ENCODE measurements at regions not wholly inside any gene's neighbourhood (a gene's known extent, or its start where the extent isn't known, plus 50 kb on each side); places are given as distances from the start of the nearest gene placed in this dataset.

GRCh38 chr17:77475016-77475976 is 334.5 kb downstream of the SEC14L1 start:
- no peaks in the 10 kb centered on the region for H3K27me3 ChIP-seq (ENCODE audit: control insufficient read depth, insufficient read depth, low read length)
- WGBS (ENCODE audit: insufficient coverage, insufficient read length) = no CpG with 5 or more reads among the region's 27 CpGs
- no peaks in the 10 kb centered on the region for H3K9me3 ChIP-seq (ENCODE audit: control insufficient read depth, insufficient read depth, low read length)
- no peak overlapping the region for H3K27ac ChIP-seq (ENCODE audit: low read length)
- peaks cover 28% of the 10 kb centered on the region for H3K4me1 ChIP-seq (ENCODE audit: control insufficient read depth, insufficient read depth, low read length)
- DNase-seq (ENCODE audit: low read depth, low spot score) = no peak
- H3K4me3 ChIP-seq (ENCODE audit: low read length) = no peak overlapping the region
- H3K36me3 ChIP-seq (ENCODE audit: control insufficient read depth, insufficient read depth, low read length) = no peaks in the 10 kb centered on the region; the same call in 1 of the 2 replicates

GRCh38 chr17:77476006-77476405 is 335.2 kb downstream of the SEC14L1 start:
- H3K36me3 ChIP-seq (ENCODE audit: control insufficient read depth, insufficient read depth, low read length) = no peaks in the 10 kb centered on the region; the same call in 1 of the 2 replicates
- WGBS (ENCODE audit: insufficient coverage, insufficient read length) = no CpG with 5 or more reads among the region's 7 CpGs
- no peak overlapping the region for H3K4me3 ChIP-seq (ENCODE audit: low read length)
- no peak for DNase-seq (ENCODE audit: low read depth, low spot score)
- H3K4me1 ChIP-seq (ENCODE audit: control insufficient read depth, insufficient read depth, low read length) = peaks cover 28% of the 10 kb centered on the region
- no peaks in the 10 kb centered on the region for H3K9me3 ChIP-seq (ENCODE audit: control insufficient read depth, insufficient read depth, low read length)
- no peaks in the 10 kb centered on the region for H3K27me3 ChIP-seq (ENCODE audit: control insufficient read depth, insufficient read depth, low read length)
- H3K27ac ChIP-seq (ENCODE audit: low read length) = no peak overlapping the region

- Histone ChIP-seq H3K27ac (ENCODE audit: low read length) (no peak overlapping the region), H3K27me3 (ENCODE audit: control insufficient read depth, insufficient read depth, low read length) (no peaks in the 10 kb centered on the region), H3K36me3 (ENCODE audit: control insufficient read depth, insufficient read depth, low read length) (no peaks in the 10 kb centered on the region; the same call in 1 of the 2 replicates), H3K4me3 (ENCODE audit: low read length) (no peak overlapping the region), H3K4me1 (ENCODE audit: control insufficient read depth, insufficient read depth, low read length) (peaks cover 28% of the 10 kb centered on the region), H3K9me3 (ENCODE audit: control insufficient read depth, insufficient read depth, low read length) (no peaks in the 10 kb centered on the region)
- WGBS (ENCODE audit: insufficient coverage, insufficient read length) = no CpG with 5 or more reads among the region's 8 CpGs
- DNase-seq (ENCODE audit: low read depth, low spot score) = no peak
These were observed 335.7 kb downstream of the SEC14L1 start for GRCh38 chr17:77476498-77476897.

- Histone ChIP-seq H3K9me3 (ENCODE audit: control insufficient read depth, insufficient read depth, low read length) (no peaks in the 10 kb centered on the region), H3K27me3 (ENCODE audit: control insufficient read depth, insufficient read depth, low read length) (no peaks in the 10 kb centered on the region), H3K36me3 (ENCODE audit: control insufficient read depth, insufficient read depth, low read length) (peaks cover 3% of the 10 kb centered on the region), H3K27ac (ENCODE audit: low read length) (no peak overlapping the region), H3K4me1 (ENCODE audit: control insufficient read depth, insufficient read depth, low read length) (peaks cover 26% of the 10 kb centered on the region), H3K4me3 (ENCODE audit: low read length) (no peak overlapping the region)
- no CpG with 5 or more reads among the region's 22 CpGs for WGBS (ENCODE audit: insufficient coverage, insufficient read length)
- no peak for DNase-seq (ENCODE audit: low read depth, low spot score)
These were observed 336.4 kb downstream of the SEC14L1 start for GRCh38 chr17:77476931-77477805.

- H3K27me3 ChIP-seq (ENCODE audit: control insufficient read depth, insufficient read depth, low read length) = no peaks in the 10 kb centered on the region
- no peaks in the 10 kb centered on the region for H3K9me3 ChIP-seq (ENCODE audit: control insufficient read depth, insufficient read depth, low read length)
- H3K4me3 ChIP-seq (ENCODE audit: low read length) = no peak overlapping the region
- H3K4me1 ChIP-seq (ENCODE audit: control insufficient read depth, insufficient read depth, low read length) = peaks cover 26% of the 10 kb centered on the region
- peaks cover 14% of the 10 kb centered on the region for H3K36me3 ChIP-seq (ENCODE audit: control insufficient read depth, insufficient read depth, low read length)
- H3K27ac ChIP-seq (ENCODE audit: low read length) = no peak overlapping the region
- no CpG with 5 or more reads among the region's 16 CpGs for WGBS (ENCODE audit: insufficient coverage, insufficient read length)
- DNase-seq (ENCODE audit: low read depth, low spot score) = no peak
These were observed 337.5 kb downstream of the SEC14L1 start for GRCh38 chr17:77478281-77478680.

- Histone ChIP-seq H3K27ac (ENCODE audit: low read length) (no peak overlapping the region), H3K27me3 (ENCODE audit: control insufficient read depth, insufficient read depth, low read length) (no peaks in the 10 kb centered on the region), H3K4me3 (ENCODE audit: low read length) (no peak overlapping the region), H3K9me3 (ENCODE audit: control insufficient read depth, insufficient read depth, low read length) (no peaks in the 10 kb centered on the region), H3K36me3 (ENCODE audit: control insufficient read depth, insufficient read depth, low read length) (peaks cover 14% of the 10 kb centered on the region), H3K4me1 (ENCODE audit: control insufficient read depth, insufficient read depth, low read length) (peaks cover 26% of the 10 kb centered on the region)
- no peak for DNase-seq (ENCODE audit: low read depth, low spot score)
- no CpG with 5 or more reads among the region's 11 CpGs for WGBS (ENCODE audit: insufficient coverage, insufficient read length)
These were observed 338.1 kb downstream of the SEC14L1 start for GRCh38 chr17:77478899-77479298.

- WGBS (ENCODE audit: insufficient coverage, insufficient read length) = no CpG with 5 or more reads among the region's 26 CpGs
- Histone ChIP-seq H3K27me3 (ENCODE audit: control insufficient read depth, insufficient read depth, low read length) (no peaks in the 10 kb centered on the region), H3K4me3 (ENCODE audit: low read length) (no peak overlapping the region), H3K9me3 (ENCODE audit: control insufficient read depth, insufficient read depth, low read length) (no peaks in the 10 kb centered on the region), H3K36me3 (ENCODE audit: control insufficient read depth, insufficient read depth, low read length) (peaks cover 14% of the 10 kb centered on the region), H3K27ac (ENCODE audit: low read length) (no peak overlapping the region), H3K4me1 (ENCODE audit: control insufficient read depth, insufficient read depth, low read length) (peaks cover 24% of the 10 kb centered on the region)
- DNase-seq (ENCODE audit: low read depth, low spot score) = no peak
These were observed 338.8 kb downstream of the SEC14L1 start for GRCh38 chr17:77479372-77480198.

GRCh38 chr17:77480199-77480508 is 339.4 kb downstream of the SEC14L1 start:
- H3K27me3 ChIP-seq (ENCODE audit: control insufficient read depth, insufficient read depth, low read length) = no peaks in the 10 kb centered on the region
- no CpG with 5 or more reads among the region's 7 CpGs for WGBS (ENCODE audit: insufficient coverage, insufficient read length)
- H3K4me3 ChIP-seq (ENCODE audit: low read length) = no peak overlapping the region
- no peak overlapping the region for H3K27ac ChIP-seq (ENCODE audit: low read length)
- DNase-seq (ENCODE audit: low read depth, low spot score) = no peak
- H3K4me1 ChIP-seq (ENCODE audit: control insufficient read depth, insufficient read depth, low read length) = peaks cover 23% of the 10 kb centered on the region
- H3K9me3 ChIP-seq (ENCODE audit: control insufficient read depth, insufficient read depth, low read length) = no peaks in the 10 kb centered on the region
- H3K36me3 ChIP-seq (ENCODE audit: control insufficient read depth, insufficient read depth, low read length) = peaks cover 14% of the 10 kb centered on the region

GRCh38 chr17:77480509-77481215 is 339.9 kb downstream of the SEC14L1 start:
- no CpG with 5 or more reads among the region's 25 CpGs for WGBS (ENCODE audit: insufficient coverage, insufficient read length)
- H3K27ac ChIP-seq (ENCODE audit: low read length) = no peak overlapping the region
- H3K27me3 ChIP-seq (ENCODE audit: control insufficient read depth, insufficient read depth, low read length) = no peaks in the 10 kb centered on the region
- DNase-seq (ENCODE audit: low read depth, low spot score) = no peak
- no peak overlapping the region for H3K4me3 ChIP-seq (ENCODE audit: low read length)
- H3K36me3 ChIP-seq (ENCODE audit: control insufficient read depth, insufficient read depth, low read length) = peaks cover 14% of the 10 kb centered on the region
- peaks cover 22% of the 10 kb centered on the region for H3K4me1 ChIP-seq (ENCODE audit: control insufficient read depth, insufficient read depth, low read length)
- H3K9me3 ChIP-seq (ENCODE audit: control insufficient read depth, insufficient read depth, low read length) = no peaks in the 10 kb centered on the region

All from iPS DF 6.9 (cell line).